Suprapubic skin (tissue), 4 donors: ENCODE measurements at regions not wholly inside any gene's neighbourhood (a gene's known extent, or its start where the extent isn't known, plus 50 kb on each side); places are given as distances from the start of the nearest gene placed in this dataset.

Source experiments
- DNase-seq, 2 donors: peaks; one replicate each; pipeline ENCODE4 v3.0.0-alpha.2; 2019; ENCODE audit warnings: low spot score in 2 of 2
- H3K27ac ChIP-seq: fragments of 200-600 bp; sonication (generic); one replicate; pipeline ENCODE4 v1.5.1; 2019
- H3K27me3 ChIP-seq: fragments of 200-600 bp; sonication (generic); one replicate; pipeline ENCODE4 v1.5.1; 2019
- H3K36me3 ChIP-seq: fragments of 200-600 bp; sonication (generic); one replicate; pipeline ENCODE4 v1.5.1; 2019
- H3K4me1 ChIP-seq: fragments of 200-600 bp; sonication (generic); one replicate; pipeline ENCODE4 v1.5.1; 2019
- H3K4me3 ChIP-seq: fragments of 200-600 bp; sonication (generic); one replicate; pipeline ENCODE4 v1.5.1; 2019; ENCODE audit warnings: mild to moderate bottlenecking
- H3K9me3 ChIP-seq: fragments of 200-600 bp; sonication (generic); one replicate; pipeline ENCODE4 v1.5.1; 2019
- CTCF ChIP-seq, 2 donors: fragments of 200-600 bp in 1 of 2; fragments of 450-650 bp in 1 of 2; sonication (generic) in 1 of 2; IDR thresholded peaks; one replicate each; pipeline ENCODE4 v1.5.1; 2016 to 2019; ENCODE audit warnings: antibody characterized with exemption in 2 of 2, mild to moderate bottlenecking in 1 of 2, moderate library complexity in 1 of 2
- EP300 ChIP-seq: sonication (generic); formaldehyde crosslinking; IDR thresholded peaks from one replicate; pipeline ENCODE4 v1.6.1; 2017; ENCODE audit warnings: antibody characterized with exemption
- POLR2A ChIP-seq, 2 donors: fragments of 450-650 bp; IDR thresholded peaks; one replicate each; pipeline ENCODE4 v1.6.1; 2017; ENCODE audit warnings: antibody characterized with exemption in 2 of 2, mild to moderate bottlenecking in 2 of 2, moderate library complexity in 2 of 2
- POLR2AphosphoS5 ChIP-seq, 3 donors: sonication (generic); formaldehyde crosslinking; IDR thresholded peaks; one replicate each; pipeline ENCODE4 v1.6.1; 2017; ENCODE audit warnings: antibody characterized with exemption in 3 of 3
- WGBS: methylation state at CpG from one replicate; pipeline ENCODE4 v1.1.5; 2018; 5-methylcytosine and 5-hydroxymethylcytosine counted together

- DNase-seq, result no peak
- Histone ChIP-seq H3K27ac (no peak overlapping the region), H3K9me3 (no peaks in the 10 kb centered on the region), H3K36me3 (no peaks in the 10 kb centered on the region), H3K27me3 (no peaks in the 10 kb centered on the region), H3K4me1 (no peaks in the 10 kb centered on the region), H3K4me3 (no peak overlapping the region)
- WGBS, result 91% methylated on average over 3 of the region's 3 CpGs
- TF ChIP-seq EP300, result no peak
- TF ChIP-seq CTCF (IDR thresholded peaks at IDR 0.05), result no peak
- no peak for TF ChIP-seq POLR2A (IDR thresholded peaks at IDR 0.05)
These were observed 405.6 kb downstream of the GXYLT1 start for GRCh38 chr12:41739066-41739465.

DNA sequence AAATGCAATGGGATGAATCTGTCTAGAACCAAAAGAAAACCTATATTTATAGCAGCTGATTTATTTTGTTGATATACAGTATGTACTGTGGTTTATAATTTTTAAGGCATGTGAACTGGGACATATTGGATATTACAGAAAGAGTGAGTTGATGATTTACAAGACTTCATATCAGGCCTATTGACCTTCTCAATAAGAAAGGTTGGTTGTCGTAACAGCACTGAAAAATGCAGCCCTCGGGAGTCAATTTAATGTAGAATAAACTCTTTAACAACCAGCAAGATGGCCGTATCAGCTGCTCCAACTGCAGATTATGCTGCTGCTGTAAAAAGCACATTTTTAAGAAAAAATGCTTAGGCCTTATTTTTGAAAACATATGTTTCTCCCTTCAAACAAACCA lies 407.3 kb downstream of the GXYLT1 start:
- 76% methylated on average over 3 of the region's 3 CpGs for WGBS
- TF ChIP-seq EP300 (no peak), CTCF (IDR thresholded peaks at IDR 0.05) (no peak), POLR2AphosphoS5 (IDR thresholded peaks at IDR 0.05) (no peak), POLR2A (IDR thresholded peaks at IDR 0.05) (no peak)
- H3K27me3 ChIP-seq, result no peaks in the 10 kb centered on the region
- H3K9me3 ChIP-seq, result no peaks in the 10 kb centered on the region
- no peak overlapping the region for H3K4me3 ChIP-seq
- H3K27ac ChIP-seq, result no peak overlapping the region
- H3K36me3 ChIP-seq, result no peaks in the 10 kb centered on the region
- no peak for DNase-seq
- no peaks in the 10 kb centered on the region for H3K4me1 ChIP-seq

GRCh38 chr12:41736436-41736835 lies 408.2 kb downstream of the GXYLT1 start:
- no peak for DNase-seq
- Histone ChIP-seq H3K27ac (no peak overlapping the region), H3K27me3 (no peaks in the 10 kb centered on the region), H3K4me1 (no peaks in the 10 kb centered on the region), H3K9me3 (no peaks in the 10 kb centered on the region), H3K36me3 (no peaks in the 10 kb centered on the region), H3K4me3 (no peak overlapping the region)
- no peak for TF ChIP-seq POLR2A (IDR thresholded peaks at IDR 0.05)
- no peak for TF ChIP-seq CTCF (IDR thresholded peaks at IDR 0.05)
- TF ChIP-seq POLR2AphosphoS5 (IDR thresholded peaks at IDR 0.05), result no peak
- TF ChIP-seq EP300, result no peak
- 76% methylated on average over 1 of the region's 1 CpG for WGBS

DNA sequence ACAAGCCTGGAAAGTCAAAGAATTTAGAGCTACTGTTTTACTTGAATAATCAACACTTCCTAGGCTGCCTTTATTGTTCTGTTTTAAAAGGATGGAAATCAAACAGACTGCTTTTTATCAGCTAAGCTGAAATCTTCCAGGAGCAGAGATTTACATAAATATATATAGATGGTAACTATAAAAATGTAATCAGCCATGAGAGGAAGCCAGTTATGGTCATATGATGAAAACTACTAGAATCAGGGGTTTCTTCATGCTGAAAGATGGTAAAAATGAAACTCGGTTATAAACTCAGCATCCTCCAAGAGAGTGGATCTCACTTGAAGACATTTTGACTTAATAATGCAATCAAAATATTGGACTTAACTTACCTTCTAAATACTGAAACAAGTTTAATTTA lies 413.0 kb downstream of the GXYLT1 start:
- no peak overlapping the region for H3K4me3 ChIP-seq
- no peaks in the 10 kb centered on the region for H3K36me3 ChIP-seq
- no peak for TF ChIP-seq CTCF (IDR thresholded peaks at IDR 0.05)
- no peak for TF ChIP-seq POLR2AphosphoS5 (IDR thresholded peaks at IDR 0.05)
- no peak for TF ChIP-seq POLR2A (IDR thresholded peaks at IDR 0.05)
- no peak for TF ChIP-seq EP300
- no peak for DNase-seq
- WGBS, result 94% methylated on average over 1 of the region's 1 CpG
- H3K27ac ChIP-seq, result no peak overlapping the region
- H3K9me3 ChIP-seq, result no peaks in the 10 kb centered on the region
- no peaks in the 10 kb centered on the region for H3K4me1 ChIP-seq
- no peaks in the 10 kb centered on the region for H3K27me3 ChIP-seq

DNA sequence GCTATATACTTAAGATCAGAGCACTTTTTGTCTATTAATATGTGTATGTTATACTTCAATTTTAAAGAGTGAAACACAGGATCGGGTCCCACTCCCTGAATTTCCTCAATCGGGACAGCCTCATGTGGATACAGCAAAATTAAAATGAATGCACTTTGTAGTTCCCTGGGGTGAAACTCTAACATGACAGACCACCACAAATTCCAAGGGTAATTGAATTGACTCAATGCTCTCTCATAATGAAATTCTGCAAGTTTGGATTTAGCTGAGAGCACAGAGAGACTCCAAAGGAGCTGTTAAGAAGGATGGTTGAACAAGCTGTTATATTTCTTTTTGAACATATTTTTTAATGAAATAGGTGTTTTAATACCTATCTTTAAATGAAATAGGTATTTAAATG lies 413.6 kb downstream of the GXYLT1 start:
- 75% methylated on average over 2 of the region's 2 CpGs for WGBS
- Histone ChIP-seq H3K4me3 (no peak overlapping the region), H3K27ac (no peak overlapping the region), H3K4me1 (no peaks in the 10 kb centered on the region), H3K27me3 (no peaks in the 10 kb centered on the region), H3K36me3 (no peaks in the 10 kb centered on the region), H3K9me3 (no peaks in the 10 kb centered on the region)
- DNase-seq, result no peak
- no peak for TF ChIP-seq POLR2A (IDR thresholded peaks at IDR 0.05)
- TF ChIP-seq POLR2AphosphoS5 (IDR thresholded peaks at IDR 0.05), result no peak
- TF ChIP-seq EP300, result no peak
- TF ChIP-seq CTCF (IDR thresholded peaks at IDR 0.05), result no peak
